Smooth muscle cell (in vitro differentiated cells): ENCODE measurements at regions not wholly inside any gene's neighbourhood (a gene's known extent, or its start where the extent isn't known, plus 50 kb on each side); places are given as distances from the start of the nearest gene placed in this dataset.
A peak's percentile ranks its signal among the peaks of the same experiment; 100 is the strongest.
"Not testable (repeated sequence)": the region's sequence is repeated elsewhere in the genome, so short reads cannot be mapped to it uniquely, and the experiment has no call there.

Experiments used
- DNase-seq: peaks from one replicate; lab custom pipeline; 2025; ENCODE audit not compliant: unreplicated experiment; lab: John Stamatoyannopoulos, UW
- H2AFZ ChIP-seq: fragments of 200-600 bp; sonication (generic); 2 replicates; pipeline ENCODE4 v1.6.0; 2016; ENCODE audit warnings: antibody characterized with exemption, low read depth, mild to moderate bottlenecking
- H3F3A ChIP-seq: fragments of 200-600 bp; sonication (generic); 2 replicates; pipeline ENCODE4 v1.6.0; 2017; ENCODE audit warnings: antibody characterized with exemption, low read depth
- H3K27ac ChIP-seq: fragments of 200-600 bp; sonication (generic); 2 replicates; pipeline ENCODE4 v1.5.1; 2016; ENCODE audit warnings: low read depth, mild to moderate bottlenecking
- H3K27me3 ChIP-seq: fragments of 200-600 bp; sonication (generic); 2 replicates; pipeline ENCODE4 v1.6.1; 2016; ENCODE audit warnings: low read depth, mild to moderate bottlenecking
- H3K36me3 ChIP-seq: fragments of 200-600 bp; sonication (generic); 2 replicates; pipeline ENCODE4 v1.5.1; 2016; ENCODE audit warnings: low read depth
- H3K4me1 ChIP-seq: fragments of 200-600 bp; sonication (generic); 2 replicates; pipeline ENCODE4 v1.5.1; 2016; ENCODE audit warnings: low read depth
- H3K4me2 ChIP-seq: fragments of 200-600 bp; sonication (generic); 2 replicates; pipeline ENCODE4 v1.6.0; 2016; ENCODE audit warnings: mild to moderate bottlenecking
- H3K4me3 ChIP-seq: fragments of 200-600 bp; sonication (generic); 2 replicates; pipeline ENCODE4 v1.5.1; 2016; ENCODE audit warnings: mild to moderate bottlenecking
- H3K79me2 ChIP-seq: fragments of 200-600 bp; sonication (generic); 2 replicates; pipeline ENCODE4 v1.6.0; 2016; ENCODE audit warnings: low read depth, mild to moderate bottlenecking
- H3K9ac ChIP-seq: fragments of 200-600 bp; sonication (generic); 2 replicates; pipeline ENCODE4 v1.6.0; 2016; ENCODE audit warnings: low read depth
- H3K9me3 ChIP-seq: fragments of 200-600 bp; sonication (generic); replicated peaks from 2 replicates; pipeline ENCODE4 v1.5.1; 2016; ENCODE audit warnings: low read depth
- H4K20me1 ChIP-seq: fragments of 200-600 bp; sonication (generic); 2 replicates; pipeline ENCODE4 v1.6.0; 2016; ENCODE audit warnings: low read depth
- WGBS: methylation state at CpG from one replicate; pipeline ENCODE4 v1.1.7; 2016; ENCODE audit warnings: low lambda C conversion rate; 5-methylcytosine and 5-hydroxymethylcytosine counted together
- TF ChIP-seq, protein P1 (sequence below): fragments of 200-600 bp; sonication (generic); IDR thresholded peaks from 2 replicates; pipeline ENCODE4 v1.5.1; 2017; ENCODE audit warnings: borderline replicate concordance, mild to moderate bottlenecking, antibody characterized with exemption; ENCODE audit not compliant: insufficient read depth, poor library complexity, severe bottlenecking

DNA sequence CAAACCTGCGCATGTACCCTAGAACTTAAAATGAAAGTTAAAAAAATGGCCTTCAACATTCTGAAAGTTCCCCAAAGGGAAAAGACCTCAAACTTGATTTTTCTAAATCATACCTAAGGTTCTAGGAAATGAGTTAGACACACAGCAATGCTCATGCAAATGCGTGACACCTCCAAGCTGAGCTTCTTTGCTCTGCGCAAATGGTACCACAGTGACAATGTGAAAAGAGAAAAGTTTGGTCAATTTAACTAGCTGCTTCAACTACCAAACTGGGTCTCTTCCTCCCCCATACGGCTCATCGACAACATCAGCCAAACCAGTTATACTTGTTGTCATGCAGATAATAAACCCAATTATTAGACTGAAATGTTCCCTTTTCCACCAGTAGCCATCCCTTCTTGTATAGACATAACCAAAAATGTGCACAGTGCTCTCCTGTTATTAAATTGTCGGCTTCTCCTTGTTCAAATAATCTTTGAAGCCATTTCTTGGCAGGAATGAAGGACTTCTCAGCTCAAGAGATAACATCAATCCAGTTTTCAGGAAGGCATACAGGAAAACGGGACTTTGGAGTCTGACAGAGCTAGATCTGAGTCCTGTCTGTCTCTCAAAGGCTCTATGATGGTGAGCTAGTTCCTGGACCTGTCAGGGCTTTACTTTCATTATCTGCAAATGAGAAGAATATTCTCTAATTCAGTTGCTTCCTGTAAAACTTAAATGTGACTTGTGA lies 185.6 kb upstream of the NR3C1 start:
- no peak overlapping the region for H3K4me2 ChIP-seq
- H3K79me2 ChIP-seq = no peaks in the 10 kb centered on the region
- no peaks in the 10 kb centered on the region for H3K9me3 ChIP-seq
- no peaks in the 10 kb centered on the region for H4K20me1 ChIP-seq
- H3K4me3 ChIP-seq = no peak overlapping the region
- 86% methylated on average over 7 of the region's 7 CpGs for WGBS
- DNase-seq = no peak
- H3K36me3 ChIP-seq = no peaks in the 10 kb centered on the region
- no peaks in the 10 kb centered on the region for H3K4me1 ChIP-seq
- H3K27ac ChIP-seq = no peak overlapping the region
- H3K9ac ChIP-seq = no peak overlapping the region
- peak overlapping the region; percentile 60 for H2AFZ ChIP-seq
- TF ChIP-seq, protein P1, sequence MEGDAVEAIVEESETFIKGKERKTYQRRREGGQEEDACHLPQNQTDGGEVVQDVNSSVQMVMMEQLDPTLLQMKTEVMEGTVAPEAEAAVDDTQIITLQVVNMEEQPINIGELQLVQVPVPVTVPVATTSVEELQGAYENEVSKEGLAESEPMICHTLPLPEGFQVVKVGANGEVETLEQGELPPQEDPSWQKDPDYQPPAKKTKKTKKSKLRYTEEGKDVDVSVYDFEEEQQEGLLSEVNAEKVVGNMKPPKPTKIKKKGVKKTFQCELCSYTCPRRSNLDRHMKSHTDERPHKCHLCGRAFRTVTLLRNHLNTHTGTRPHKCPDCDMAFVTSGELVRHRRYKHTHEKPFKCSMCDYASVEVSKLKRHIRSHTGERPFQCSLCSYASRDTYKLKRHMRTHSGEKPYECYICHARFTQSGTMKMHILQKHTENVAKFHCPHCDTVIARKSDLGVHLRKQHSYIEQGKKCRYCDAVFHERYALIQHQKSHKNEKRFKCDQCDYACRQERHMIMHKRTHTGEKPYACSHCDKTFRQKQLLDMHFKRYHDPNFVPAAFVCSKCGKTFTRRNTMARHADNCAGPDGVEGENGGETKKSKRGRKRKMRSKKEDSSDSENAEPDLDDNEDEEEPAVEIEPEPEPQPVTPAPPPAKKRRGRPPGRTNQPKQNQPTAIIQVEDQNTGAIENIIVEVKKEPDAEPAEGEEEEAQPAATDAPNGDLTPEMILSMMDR = no peak
- H3K27me3 ChIP-seq = no peaks in the 10 kb centered on the region
- peaks cover 8% of the 10 kb centered on the region for H3F3A ChIP-seq

DNA sequence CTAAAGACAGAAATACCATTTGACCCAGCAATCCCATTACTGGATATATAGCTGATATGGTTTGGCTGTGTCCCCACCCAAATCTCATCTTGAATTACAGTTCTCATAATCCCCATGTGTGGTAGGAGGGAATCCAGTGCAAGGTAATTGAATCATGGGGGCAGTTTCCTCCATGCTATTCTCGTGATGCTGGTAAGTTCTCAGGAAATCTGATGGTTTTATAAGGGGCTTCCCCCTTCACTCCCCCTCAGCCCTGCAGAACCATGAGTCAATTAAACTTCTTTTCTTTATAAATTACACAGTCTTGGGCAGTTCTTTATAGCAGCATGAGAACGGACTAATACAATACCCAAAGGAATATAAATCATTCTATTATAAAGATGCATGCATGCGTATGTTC lies 184.6 kb upstream of the NR3C1 start:
- not testable (repeated sequence) for H2AFZ ChIP-seq, H3F3A ChIP-seq, H3K36me3 ChIP-seq, H3K4me3 ChIP-seq, DNase-seq, H3K79me2 ChIP-seq, H3K4me2 ChIP-seq, H4K20me1 ChIP-seq, H3K4me1 ChIP-seq, H3K27me3 ChIP-seq, H3K27ac ChIP-seq, H3K9ac ChIP-seq, H3K9me3 ChIP-seq
- 90% methylated on average over 3 of the region's 3 CpGs for WGBS

DNA sequence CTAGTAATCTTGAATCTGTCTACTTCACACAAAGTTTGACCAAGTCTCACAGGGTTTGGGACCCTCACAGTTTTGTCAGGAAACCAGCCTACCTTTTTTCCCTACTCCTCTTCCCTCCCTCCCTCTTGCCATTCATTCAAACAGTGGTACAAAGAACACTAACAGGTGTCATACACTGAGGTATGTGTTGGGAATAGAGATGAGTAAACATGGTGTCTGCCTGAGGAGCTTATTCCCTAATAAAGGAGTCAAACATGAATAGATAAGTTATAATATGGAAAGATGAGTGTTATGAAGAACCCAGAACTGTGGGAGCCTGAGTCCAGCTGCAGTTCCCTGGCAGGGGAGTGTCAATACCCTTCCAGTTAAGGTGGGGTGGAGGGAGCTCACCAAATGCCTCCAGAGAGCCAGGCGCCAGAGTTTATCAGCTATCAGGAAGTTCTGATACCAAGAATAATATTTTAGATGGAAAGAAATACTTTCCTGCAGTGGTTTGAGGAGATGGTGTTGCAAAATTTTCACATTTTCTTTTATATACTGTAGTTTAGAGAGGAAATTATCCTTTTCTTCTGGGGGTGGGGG lies 183.4 kb upstream of the NR3C1 start:
- H3K4me3 ChIP-seq = no peak overlapping the region
- WGBS = 84% methylated on average over 1 of the region's 1 CpG

DNA sequence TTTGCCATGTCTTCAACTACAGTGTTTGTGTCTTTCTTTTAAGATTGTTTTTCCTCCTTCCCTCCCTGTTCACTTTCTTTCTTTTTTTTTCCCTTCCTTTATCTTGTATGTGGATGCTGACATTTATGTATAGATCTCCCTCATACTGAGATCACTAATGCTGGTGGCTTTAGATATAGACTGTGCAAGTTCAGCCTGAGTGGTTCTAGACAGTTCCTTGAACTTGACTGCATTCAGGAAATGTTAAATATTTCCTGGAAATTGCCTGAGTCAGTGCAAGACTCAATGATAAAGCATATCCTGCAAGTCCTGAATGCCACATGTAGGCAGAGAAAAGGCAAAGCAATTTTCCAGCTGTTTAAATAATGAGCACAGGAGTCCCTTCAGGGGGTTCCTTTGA lies 182.5 kb upstream of the NR3C1 start:
- TF ChIP-seq, protein P1 = no peak
- DNase-seq = no peak
- H4K20me1 ChIP-seq = no peaks in the 10 kb centered on the region

More for the DNA sequence above, 183.4 kb upstream of the NR3C1 start:
- Histone ChIP-seq H3K27ac (peak overlapping the region; percentile 17), H2AFZ (no peak overlapping the region), H3K27me3 (no peaks in the 10 kb centered on the region), H3F3A (peaks cover 11% of the 10 kb centered on the region), H3K9ac (no peak overlapping the region), H4K20me1 (no peaks in the 10 kb centered on the region), H3K79me2 (no peaks in the 10 kb centered on the region), H3K9me3 (no peaks in the 10 kb centered on the region), H3K36me3 (no peaks in the 10 kb centered on the region), H3K4me1 (no peaks in the 10 kb centered on the region), H3K4me2 (no peak overlapping the region)
- TF ChIP-seq, protein P1 = no peak
- DNase-seq = no peak

More for the DNA sequence above, 182.5 kb upstream of the NR3C1 start:
- Histone ChIP-seq H3F3A (peaks cover 11% of the 10 kb centered on the region), H3K9me3 (no peaks in the 10 kb centered on the region), H3K79me2 (no peaks in the 10 kb centered on the region), H3K4me1 (no peaks in the 10 kb centered on the region), H3K27ac (peak overlapping the region; percentile 17), H3K4me2 (peak overlapping the region; percentile 23), H2AFZ (peak overlapping the region; percentile 2), H3K4me3 (no peak overlapping the region), H3K9ac (no peak overlapping the region), H3K36me3 (no peaks in the 10 kb centered on the region), H3K27me3 (no peaks in the 10 kb centered on the region)
